NB4 (cell line): ENCODE measurements at regions not wholly inside any gene's neighbourhood (a gene's known extent, or its start where the extent isn't known, plus 50 kb on each side); places are given as distances from the start of the nearest gene placed in this dataset.

ENCODE experiments used
- DNase-seq: peaks from one replicate; pipeline ENCODE4 v3.0.0; 2010; ENCODE audit warnings: low read depth
- H3K4me3 ChIP-seq: one replicate; pipeline ENCODE4 v1.5.1; 2011; ENCODE audit warnings: mild to moderate bottlenecking, low read depth, low read length, moderate library complexity
- MYC ChIP-seq: IDR thresholded peaks from 2 replicates; pipeline ENCODE4 v1.6.1; 2011; ENCODE audit warnings: low read depth, low read length
- POLR2A ChIP-seq: IDR thresholded peaks from 2 replicates; pipeline ENCODE4 v1.6.1; 2011; ENCODE audit warnings: mild to moderate bottlenecking; ENCODE audit not compliant: insufficient read length; ENCODE audit errors: extremely low read depth
- TF ChIP-seq, protein P1 (sequence below): IDR thresholded peaks from one replicate; pipeline ENCODE4 v1.5.1; 2012; ENCODE audit warnings: low read depth, low read length
- TF ChIP-seq, protein P2 (sequence below): IDR thresholded peaks from 2 replicates; pipeline ENCODE4 v1.6.1; 2011; ENCODE audit warnings: low read depth, low read length

- TF ChIP-seq, protein P1, sequence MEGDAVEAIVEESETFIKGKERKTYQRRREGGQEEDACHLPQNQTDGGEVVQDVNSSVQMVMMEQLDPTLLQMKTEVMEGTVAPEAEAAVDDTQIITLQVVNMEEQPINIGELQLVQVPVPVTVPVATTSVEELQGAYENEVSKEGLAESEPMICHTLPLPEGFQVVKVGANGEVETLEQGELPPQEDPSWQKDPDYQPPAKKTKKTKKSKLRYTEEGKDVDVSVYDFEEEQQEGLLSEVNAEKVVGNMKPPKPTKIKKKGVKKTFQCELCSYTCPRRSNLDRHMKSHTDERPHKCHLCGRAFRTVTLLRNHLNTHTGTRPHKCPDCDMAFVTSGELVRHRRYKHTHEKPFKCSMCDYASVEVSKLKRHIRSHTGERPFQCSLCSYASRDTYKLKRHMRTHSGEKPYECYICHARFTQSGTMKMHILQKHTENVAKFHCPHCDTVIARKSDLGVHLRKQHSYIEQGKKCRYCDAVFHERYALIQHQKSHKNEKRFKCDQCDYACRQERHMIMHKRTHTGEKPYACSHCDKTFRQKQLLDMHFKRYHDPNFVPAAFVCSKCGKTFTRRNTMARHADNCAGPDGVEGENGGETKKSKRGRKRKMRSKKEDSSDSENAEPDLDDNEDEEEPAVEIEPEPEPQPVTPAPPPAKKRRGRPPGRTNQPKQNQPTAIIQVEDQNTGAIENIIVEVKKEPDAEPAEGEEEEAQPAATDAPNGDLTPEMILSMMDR, result no peak
- TF ChIP-seq POLR2A (no peak), MYC (no peak)
- TF ChIP-seq, protein P2, sequence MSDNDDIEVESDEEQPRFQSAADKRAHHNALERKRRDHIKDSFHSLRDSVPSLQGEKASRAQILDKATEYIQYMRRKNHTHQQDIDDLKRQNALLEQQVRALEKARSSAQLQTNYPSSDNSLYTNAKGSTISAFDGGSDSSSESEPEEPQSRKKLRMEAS, result no peak
- no peak overlapping the region for H3K4me3 ChIP-seq
- no peak for DNase-seq
These were observed 666.5 kb downstream of the SLC4A3 start for GRCh38 chr2:220293966-220294365.

- H3K4me3 ChIP-seq, result no peak overlapping the region
- TF ChIP-seq, protein P1, result no peak
- TF ChIP-seq, protein P2, result no peak
- no peak for TF ChIP-seq MYC
- no peak for TF ChIP-seq POLR2A
- DNase-seq, result no peak
These were observed 668.7 kb downstream of the SLC4A3 start for GRCh38 chr2:220296174-220296573.

DNA sequence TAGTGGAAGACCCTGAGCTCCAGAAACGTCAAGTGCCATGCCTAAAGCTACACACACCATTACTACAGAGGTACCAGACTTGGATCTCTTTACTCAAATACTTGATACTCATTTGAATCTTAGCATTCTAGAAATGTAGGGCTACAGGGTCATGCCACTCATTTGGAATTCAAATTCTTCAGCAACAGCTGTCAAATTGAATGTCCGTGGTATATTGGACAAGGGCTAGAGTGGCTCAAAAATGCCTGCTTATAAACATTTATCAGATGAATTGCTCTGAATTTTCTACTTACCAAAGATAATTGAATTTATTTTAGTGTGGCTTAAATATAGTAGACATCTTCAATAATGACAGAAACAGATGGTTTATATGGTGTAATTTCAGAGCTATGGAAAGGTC, 669.7 kb downstream of the SLC4A3 start:
- DNase-seq, result no peak
- H3K4me3 ChIP-seq, result no peak overlapping the region
- TF ChIP-seq POLR2A (no peak), MYC (no peak)
- TF ChIP-seq, protein P1, result no peak
- TF ChIP-seq, protein P2, result no peak

DNA sequence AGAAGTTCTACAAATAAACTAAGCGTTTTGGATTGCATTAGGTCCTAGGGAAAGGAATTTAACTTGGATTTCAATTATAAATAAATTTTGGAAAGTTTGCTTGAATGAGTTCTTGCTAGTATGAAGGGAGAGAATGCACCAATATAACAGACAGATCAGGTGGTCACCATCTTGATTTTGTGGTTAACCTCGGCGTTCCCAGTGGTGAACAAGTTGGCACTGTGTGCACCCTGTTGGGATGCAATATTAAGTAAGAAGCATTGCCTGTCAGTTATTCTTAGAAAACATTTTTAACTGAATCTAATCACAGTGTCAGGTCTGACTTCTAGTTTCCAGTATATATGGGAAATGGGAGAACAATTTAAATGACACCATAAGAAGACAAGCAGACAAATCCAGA, 673.4 kb downstream of the SLC4A3 start:
- no peak overlapping the region for H3K4me3 ChIP-seq
- TF ChIP-seq POLR2A, result no peak
- TF ChIP-seq, protein P2, result no peak
- no peak for TF ChIP-seq MYC
- DNase-seq, result no peak

GRCh38 chr2:220302756-220303155, 675.3 kb downstream of the SLC4A3 start:
- TF ChIP-seq, protein P2, result no peak
- TF ChIP-seq MYC (no peak), POLR2A (no peak)
- TF ChIP-seq, protein P1, result no peak
- no peak for DNase-seq
- H3K4me3 ChIP-seq, result no peak overlapping the region

DNA sequence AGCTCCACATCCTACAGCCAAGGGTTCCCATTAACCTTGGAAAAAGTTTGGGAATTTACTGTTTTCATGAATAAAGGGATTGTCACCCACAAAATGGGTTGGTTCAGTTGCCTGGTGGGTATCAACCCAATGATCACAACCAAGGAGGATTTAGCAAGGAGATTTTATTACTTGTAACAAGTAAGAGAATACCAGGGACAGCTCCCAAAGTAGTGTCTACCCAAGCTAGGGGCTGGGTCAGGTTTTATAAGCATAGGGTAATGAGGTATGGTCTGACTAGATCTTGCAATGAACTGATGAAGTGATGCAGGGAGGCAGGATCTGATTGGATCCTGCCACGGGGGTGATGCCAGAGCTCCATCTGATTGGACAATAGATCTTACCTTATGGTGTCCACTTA, 681.8 kb downstream of the SLC4A3 start:
- no peak for DNase-seq
- no peak overlapping the region for H3K4me3 ChIP-seq
- no peak for TF ChIP-seq MYC

- no peak for DNase-seq
- TF ChIP-seq, protein P1, result no peak
- no peak for TF ChIP-seq POLR2A
- TF ChIP-seq MYC, result no peak
- TF ChIP-seq, protein P2, result no peak
- no peak overlapping the region for H3K4me3 ChIP-seq
These were observed 683.0 kb downstream of the SLC4A3 start for GRCh38 chr2:220310451-220310861.
